ENCODE measurements at regions not wholly inside any gene's neighbourhood (a gene's known extent, or its start where the extent isn't known, plus 50 kb on each side); places are given as distances from the start of the nearest gene placed in this dataset.

DNA sequence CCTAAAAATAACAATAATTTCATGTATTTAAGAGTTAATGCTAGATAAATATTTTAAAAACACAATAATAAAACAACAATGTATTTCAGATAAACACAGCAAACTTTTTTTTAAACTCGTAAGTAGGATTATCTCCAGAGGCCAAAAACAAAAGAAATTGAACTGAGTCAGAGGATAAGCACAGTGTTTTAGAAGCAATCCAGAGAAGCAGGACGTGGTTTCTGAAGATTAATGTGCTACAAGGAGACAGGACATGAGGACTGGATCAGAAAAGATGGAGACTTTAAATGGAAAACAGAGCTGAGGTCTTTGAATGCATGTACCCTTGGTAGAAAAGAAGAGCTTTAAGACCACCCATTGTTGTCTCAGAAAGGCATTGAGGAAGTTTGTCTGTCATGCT, 491.2 kb upstream of the TLE4 start:
- no peak for TF ChIP-seq EZH2 (IDR thresholded peaks at IDR 0.05; ENCODE audit: insufficient read depth, poor library complexity, severe bottlenecking)
- TF ChIP-seq EZH2phosphoT487 (IDR thresholded peaks at IDR 0.05; ENCODE audit: insufficient read depth, low read depth) = no peak

All from GM23248 (cell line).